Panc1 (cell line): ENCODE measurements at regions not wholly inside any gene's neighbourhood (a gene's known extent, or its start where the extent isn't known, plus 50 kb on each side); places are given as distances from the start of the nearest gene placed in this dataset.

Experiments used
- ATAC-seq: fragments of 200-7000 bp; cut with Tn5 transposase; 2 replicates; pipeline ENCODE4 v1.9.1; 2020; ENCODE audit warnings: mild to moderate bottlenecking, moderate library complexity
- BruUV-seq: library from RNA; stranded (reverse); fragments of 400-500 nt; replicated peaks from 2 replicates; lab custom pipeline; 2021; lab: Mats Ljungman, UMichigan
- CTCF ChIA-PET: fragments of 300-600 bp; sonication (Branson Sonifier 250); formaldehyde crosslinking; loops from one replicate; lab custom pipeline; 2022; ENCODE audit warnings: antibody characterized with exemption; lab: Charles Lee
- POLR2A ChIA-PET: fragments of 300-600 bp; sonication (Branson Sonifier 250); formaldehyde crosslinking; loops from one replicate; lab custom pipeline; 2022; ENCODE audit warnings: antibody characterized with exemption; lab: Charles Lee
- DNase-seq: peaks from one replicate; pipeline ENCODE4 v3.0.0-alpha.2; 2010; ENCODE audit warnings: low read depth, low spot score
- H3K27ac ChIP-seq: 2 replicates; pipeline ENCODE4 v1.5.1; 2011; ENCODE audit warnings: mild to moderate bottlenecking, low read length, inconsistent platforms
- H3K27me3 ChIP-seq: fragments of 200-500 bp; sonication (Bioruptor generic); 2 replicates; pipeline ENCODE4 v1.6.0; 2014; ENCODE audit warnings: low read length, inconsistent platforms; ENCODE audit not compliant: control insufficient read depth, insufficient read depth
- H3K36me3 ChIP-seq: fragments of 200-500 bp; sonication (Bioruptor generic); 2 replicates; pipeline ENCODE4 v1.5.1; 2014; ENCODE audit warnings: inconsistent platforms, mild to moderate bottlenecking, low read length, moderate library complexity; ENCODE audit not compliant: control insufficient read depth, insufficient read depth
- H3K4me1 ChIP-seq: 2 replicates; pipeline ENCODE4 v1.5.1; 2011; ENCODE audit warnings: inconsistent platforms, mild to moderate bottlenecking, low read length, moderate library complexity; ENCODE audit not compliant: control insufficient read depth, insufficient read depth
- H3K4me3 ChIP-seq, 2 experiments: 2 replicates each; pipeline ENCODE4 v1.5.1; 2011 to 2012; ENCODE audit warnings: low read depth in 2 of 2, low read length in 2 of 2, mild to moderate bottlenecking in 2 of 2, inconsistent platforms in 1 of 2, moderate library complexity in 1 of 2
- H3K9me3 ChIP-seq: fragments of 200-500 bp; sonication (Bioruptor generic); 2 replicates; pipeline ENCODE4 v1.5.1; 2014; ENCODE audit warnings: low read depth, mild to moderate bottlenecking, inconsistent platforms, low read length, moderate library complexity; ENCODE audit not compliant: control insufficient read depth, insufficient read depth
- CTCF ChIP-seq: fragments of 450-650 bp; IDR thresholded peaks from 2 replicates; pipeline ENCODE4 v1.5.1; 2017; ENCODE audit warnings: mild to moderate bottlenecking
- POLR2AphosphoS5 ChIP-seq: IDR thresholded peaks from 2 replicates; pipeline ENCODE4 v1.6.1; 2012; ENCODE audit warnings: mild to moderate bottlenecking, low read depth, low read length, moderate library complexity
- REST ChIP-seq, 2 experiments: IDR thresholded peaks; 2 replicates each; pipeline ENCODE4 v1.6.1; 2011 to 2012; ENCODE audit warnings: low read depth in 2 of 2, control low read depth in 1 of 2, low read length in 1 of 2, mild to moderate bottlenecking in 1 of 2, moderate library complexity in 1 of 2; ENCODE audit not compliant: insufficient read depth in 1 of 2
- SIN3A ChIP-seq: IDR thresholded peaks from 2 replicates; pipeline ENCODE4 v1.6.1; 2012; ENCODE audit warnings: low read depth, mild to moderate bottlenecking, low read length, moderate library complexity, borderline replicate concordance; ENCODE audit not compliant: insufficient read depth
- TCF7L2 ChIP-seq: IDR thresholded peaks from 2 replicates; pipeline ENCODE4 v1.6.1; 2011; ENCODE audit warnings: mild to moderate bottlenecking, low read depth, low read length, inconsistent platforms
- in situ Hi-C: cut with HindIII; loops from 2 replicates; pipeline ENCODE4 v1.10.0; 2016; ENCODE audit warnings: low sequenced_read_pairs, low pct_unique_long_range_greater_than_20kb
- intact Hi-C: fragments of 100-400 bp; cut with micrococcal nuclease; formaldehyde crosslinking; loops from one replicate; pipeline ENCODE4 v1.10.0; 2022; ENCODE audit not compliant: unreplicated experiment

- POLR2A ChIA-PET, result no interaction called here
- no peak for ATAC-seq
- no TSS peak for BruUV-seq
- Histone ChIP-seq H3K36me3 (no peaks in the 10 kb centered on the region), H3K4me1 (no peaks in the 10 kb centered on the region), H3K27me3 (no peaks in the 10 kb centered on the region), H3K4me3 (no peak overlapping the region), H3K27ac (no peak overlapping the region), H3K9me3 (no peaks in the 10 kb centered on the region)
- intact Hi-C loops (no loop called here), in situ Hi-C loops (no loop called here)
- DNase-seq, result no peak
- CTCF ChIA-PET, result no interaction called here
- TF ChIP-seq SIN3A (no peak), TCF7L2 (no peak), POLR2AphosphoS5 (no peak), CTCF (no peak), REST (IDR thresholded peaks at IDR 0.05; ENCODE audit: insufficient read depth in 1 of 2, low read depth in 2 of 2, low read length in 1 of 2) (no peak)
These were observed 828.4 kb downstream of the TUSC7 start for GRCh38 chr3:117537949-117538348.

GRCh38 chr3:117539729-117540128, 830.1 kb downstream of the TUSC7 start:
- Histone ChIP-seq H3K27me3 (no peaks in the 10 kb centered on the region), H3K4me1 (no peaks in the 10 kb centered on the region), H3K4me3 (no peak overlapping the region), H3K9me3 (no peaks in the 10 kb centered on the region), H3K27ac (no peak overlapping the region), H3K36me3 (no peaks in the 10 kb centered on the region)
- POLR2A ChIA-PET, result no interaction called here
- TF ChIP-seq POLR2AphosphoS5 (no peak), REST (IDR thresholded peaks at IDR 0.05; ENCODE audit: insufficient read depth in 1 of 2, low read depth in 2 of 2, low read length in 1 of 2) (no peak), TCF7L2 (no peak), SIN3A (no peak), CTCF (no peak)
- in situ Hi-C loops (no loop called here), intact Hi-C loops (no loop called here)
- DNase-seq (no peak), ATAC-seq (no peak)
- CTCF ChIA-PET, result interaction anchor here (0.7 kb wide), 1 partner anchor 22 kb away, joined by 3 read pairs; no protein-coding TSS in a partner anchor
- BruUV-seq, result no TSS peak
